GM18505 (cell line): ENCODE measurements at regions not wholly inside any gene's neighbourhood (a gene's known extent, or its start where the extent isn't known, plus 50 kb on each side); places are given as distances from the start of the nearest gene placed in this dataset.

Experiments used
- ATAC-seq: cut with Tn5 transposase; IDR thresholded peaks from one replicate; pipeline ENCODE4 v1.9.1; 2021; ENCODE audit not compliant: unreplicated experiment
- POLR2A ChIP-seq: IDR thresholded peaks from 4 replicates; pipeline ENCODE4 v1.6.1; 2011; ENCODE audit warnings: borderline replicate concordance; ENCODE audit not compliant: insufficient read depth, insufficient read length; ENCODE audit errors: extremely low read depth

- ATAC-seq = no peak
- no peak for TF ChIP-seq POLR2A
Measured at GRCh38 chr3:28917895-28918475, 362.9 kb upstream of the RBMS3 start.

GRCh38 chr3:28922376-28922775 is 358.5 kb upstream of the RBMS3 start:
- TF ChIP-seq POLR2A = no peak
- no peak for ATAC-seq

GRCh38 chr3:28923994-28924393 is 356.9 kb upstream of the RBMS3 start:
- no peak for TF ChIP-seq POLR2A

GRCh38 chr3:28924744-28925360 is 356.0 kb upstream of the RBMS3 start:
- no peak for ATAC-seq
- no peak for TF ChIP-seq POLR2A

More at GRCh38 chr3:28923994-28924393, 356.9 kb upstream of the RBMS3 start:
- no peak for ATAC-seq

- no peak for ATAC-seq
- TF ChIP-seq POLR2A = no peak
Measured at GRCh38 chr3:28933337-28933736, 347.5 kb upstream of the RBMS3 start.

- no peak for TF ChIP-seq POLR2A
Measured at GRCh38 chr3:28934126-28934813, 346.6 kb upstream of the RBMS3 start.

GRCh38 chr3:28935146-28935545 is 345.7 kb upstream of the RBMS3 start:
- no peak for TF ChIP-seq POLR2A
- ATAC-seq = peak; percentile 27

More at GRCh38 chr3:28934126-28934813, 346.6 kb upstream of the RBMS3 start:
- ATAC-seq = peak; percentile 48

GRCh38 chr3:28936154-28936553 is 344.7 kb upstream of the RBMS3 start:
- TF ChIP-seq POLR2A = no peak
- no peak for ATAC-seq

- no peak for TF ChIP-seq POLR2A
- ATAC-seq = peak; percentile 83
Measured at GRCh38 chr3:28940530-28940929, 340.3 kb upstream of the RBMS3 start.

- TF ChIP-seq POLR2A = no peak
- ATAC-seq = peak; percentile 17
Measured at GRCh38 chr3:28940994-28941393, 339.9 kb upstream of the RBMS3 start.

- TF ChIP-seq POLR2A = no peak
- no peak for ATAC-seq
Measured at GRCh38 chr3:28947061-28947460, 333.8 kb upstream of the RBMS3 start.

- TF ChIP-seq POLR2A = no peak
- ATAC-seq = no peak
Measured at GRCh38 chr3:28947751-28948150, 333.1 kb upstream of the RBMS3 start.

GRCh38 chr3:28948685-28949084 is 332.2 kb upstream of the RBMS3 start:
- no peak for TF ChIP-seq POLR2A
- no peak for ATAC-seq

GRCh38 chr3:28949580-28949979 is 331.3 kb upstream of the RBMS3 start:
- no peak for ATAC-seq
- TF ChIP-seq POLR2A = no peak

- no peak for TF ChIP-seq POLR2A
- ATAC-seq = no peak
Measured at GRCh38 chr3:28950614-28951013, 330.3 kb upstream of the RBMS3 start.
